DND-41 (cell line): ENCODE measurements at regions not wholly inside any gene's neighbourhood (a gene's known extent, or its start where the extent isn't known, plus 50 kb on each side); places are given as distances from the start of the nearest gene placed in this dataset.

Experiments used
- EZH2 ChIP-seq: IDR thresholded peaks from 3 replicates; pipeline ENCODE4 v1.6.1; 2012; ENCODE audit warnings: borderline replicate concordance, low read depth, mild to moderate bottlenecking, moderate library complexity, low read length, inconsistent platforms; ENCODE audit not compliant: severe bottlenecking
- TF ChIP-seq, protein P1 (sequence below): IDR thresholded peaks from 2 replicates; pipeline ENCODE4 v1.5.1; 2012; ENCODE audit warnings: borderline replicate concordance, low read length, moderate library complexity, mild to moderate bottlenecking; ENCODE audit not compliant: poor library complexity, severe bottlenecking; ENCODE audit errors: extremely low read depth

DNA sequence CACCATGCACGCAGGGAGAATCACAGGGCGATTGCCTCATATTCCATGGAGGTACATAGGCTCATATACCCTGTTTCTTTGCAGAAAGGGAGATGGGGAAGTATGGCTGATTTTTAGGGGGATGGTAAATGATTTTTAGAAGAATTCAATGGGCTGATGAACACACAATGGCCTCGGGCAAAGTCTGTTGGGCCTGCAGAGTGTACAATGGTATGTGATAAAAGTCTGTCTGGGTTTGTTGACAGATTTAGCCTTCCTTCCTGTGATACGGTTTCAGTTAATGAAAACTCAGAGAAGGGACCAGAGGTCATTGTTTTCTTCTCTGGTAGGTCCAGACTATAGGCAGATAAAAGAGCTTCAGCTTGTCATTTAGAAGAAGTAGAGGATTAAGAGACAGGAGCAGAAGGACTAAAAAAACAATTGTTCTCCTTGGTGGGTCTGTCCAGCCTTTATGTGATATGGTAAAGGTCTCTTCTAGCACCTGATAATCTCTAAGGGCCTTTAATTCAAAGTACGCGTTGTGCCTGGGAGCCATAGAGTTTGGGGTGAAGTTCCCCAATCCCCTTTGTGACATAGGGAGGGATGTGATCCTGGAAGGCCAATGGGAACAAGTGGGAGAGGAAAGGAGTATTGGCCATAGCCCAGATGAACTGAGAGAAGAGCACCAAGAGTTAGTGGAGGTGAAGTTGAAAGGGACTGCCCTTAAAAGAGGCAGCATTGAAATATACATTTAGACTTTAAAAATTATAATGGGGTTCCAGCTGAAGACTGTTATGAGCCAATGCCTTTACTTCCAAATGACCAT is 107.5 kb upstream of the SERPINE2 start:
- TF ChIP-seq, protein P1, sequence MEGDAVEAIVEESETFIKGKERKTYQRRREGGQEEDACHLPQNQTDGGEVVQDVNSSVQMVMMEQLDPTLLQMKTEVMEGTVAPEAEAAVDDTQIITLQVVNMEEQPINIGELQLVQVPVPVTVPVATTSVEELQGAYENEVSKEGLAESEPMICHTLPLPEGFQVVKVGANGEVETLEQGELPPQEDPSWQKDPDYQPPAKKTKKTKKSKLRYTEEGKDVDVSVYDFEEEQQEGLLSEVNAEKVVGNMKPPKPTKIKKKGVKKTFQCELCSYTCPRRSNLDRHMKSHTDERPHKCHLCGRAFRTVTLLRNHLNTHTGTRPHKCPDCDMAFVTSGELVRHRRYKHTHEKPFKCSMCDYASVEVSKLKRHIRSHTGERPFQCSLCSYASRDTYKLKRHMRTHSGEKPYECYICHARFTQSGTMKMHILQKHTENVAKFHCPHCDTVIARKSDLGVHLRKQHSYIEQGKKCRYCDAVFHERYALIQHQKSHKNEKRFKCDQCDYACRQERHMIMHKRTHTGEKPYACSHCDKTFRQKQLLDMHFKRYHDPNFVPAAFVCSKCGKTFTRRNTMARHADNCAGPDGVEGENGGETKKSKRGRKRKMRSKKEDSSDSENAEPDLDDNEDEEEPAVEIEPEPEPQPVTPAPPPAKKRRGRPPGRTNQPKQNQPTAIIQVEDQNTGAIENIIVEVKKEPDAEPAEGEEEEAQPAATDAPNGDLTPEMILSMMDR = no peak
- no peak for TF ChIP-seq EZH2
